ENCODE measurements at regions not wholly inside any gene's neighbourhood (a gene's known extent, or its start where the extent isn't known, plus 50 kb on each side); places are given as distances from the start of the nearest gene placed in this dataset.
"Not testable (repeated sequence)": the region's sequence is repeated elsewhere in the genome, so short reads cannot be mapped to it uniquely, and the experiment has no call there.

GRCh38 chr3:18098960-18099587 is 326.1 kb downstream of the SATB1 start:
- POLR2A ChIA-PET = no interaction called here
- Mint-ChIP-seq H3K36me3 (peaks cover 0 to 7% (median 4%) of the 10 kb centered on the region in 3 donors), H3K9me3 (peaks cover 0 to 13% (median 8%) of the 10 kb centered on the region in 9 donors), H3K27me3 (peaks cover 0 to 4% (median 0%) of the 10 kb centered on the region in 5 donors), H3K27ac (no peak overlapping the region), H3K4me1 (no peaks in the 10 kb centered on the region), H3K4me3 (no peak overlapping the region)
- ATAC-seq (no peak), DNase-seq (no peak)

GRCh38 chr3:18097989-18098388 is 327.1 kb downstream of the SATB1 start:
- ATAC-seq (no peak), DNase-seq (no peak)
- Mint-ChIP-seq H3K27me3 (peaks cover 0 to 4% (median 0%) of the 10 kb centered on the region in 5 donors), H3K27ac (no peak overlapping the region), H3K4me1 (no peaks in the 10 kb centered on the region), H3K4me3 (no peak overlapping the region), H3K9me3 (peaks cover 0 to 16% (median 8%) of the 10 kb centered on the region in 9 donors), H3K36me3 (peaks cover 0 to 7% (median 4%) of the 10 kb centered on the region in 3 donors)
- POLR2A ChIA-PET = no interaction called here

- H3K9me3 Mint-ChIP-seq = peaks cover 0 to 16% (median 7%) of the 10 kb centered on the region in 9 donors
- H3K27ac Mint-ChIP-seq = no peak overlapping the region
- POLR2A ChIA-PET = no interaction called here
- H3K36me3 Mint-ChIP-seq = peaks cover 0 to 7% (median 4%) of the 10 kb centered on the region in 3 donors
- H3K4me1 Mint-ChIP-seq = no peaks in the 10 kb centered on the region
- no peak overlapping the region for H3K4me3 Mint-ChIP-seq
- DNase-seq (no peak), ATAC-seq (no peak)
- H3K27me3 Mint-ChIP-seq = peaks cover 0 to 4% (median 0%) of the 10 kb centered on the region in 5 donors
These were observed 327.7 kb downstream of the SATB1 start for GRCh38 chr3:18097473-18097872.

GRCh38 chr3:18092726-18093125 is 332.4 kb downstream of the SATB1 start:
- peaks cover 7 to 12% (median 10%) of the 10 kb centered on the region in 4 donors for H3K4me1 Mint-ChIP-seq
- H3K36me3 Mint-ChIP-seq = peaks cover 0 to 4% (median 1%) of the 10 kb centered on the region in 3 donors
- ATAC-seq = no peak
- H3K27me3 Mint-ChIP-seq = peaks cover 0 to 4% (median 0%) of the 10 kb centered on the region in 5 donors
- DNase-seq = no peak
- POLR2A ChIA-PET = no interaction called here
- no peak overlapping the region for H3K27ac Mint-ChIP-seq
- peaks cover 0 to 14% (median 5%) of the 10 kb centered on the region in 9 donors for H3K9me3 Mint-ChIP-seq
- H3K4me3 Mint-ChIP-seq = no peak overlapping the region

GRCh38 chr3:18090377-18090776 is 334.8 kb downstream of the SATB1 start:
- no peak overlapping the region for H3K4me3 Mint-ChIP-seq
- H3K36me3 Mint-ChIP-seq = no peaks in the 10 kb centered on the region
- peaks cover 0 to under 1% (median 0%) of the 10 kb centered on the region in 5 donors for H3K27me3 Mint-ChIP-seq
- peaks cover 0 to 8% (median 0%) of the 10 kb centered on the region in 9 donors for H3K9me3 Mint-ChIP-seq
- H3K27ac Mint-ChIP-seq = no peak overlapping the region
- POLR2A ChIA-PET = no interaction called here
- ATAC-seq = no peak
- DNase-seq = no peak
- H3K4me1 Mint-ChIP-seq = peaks cover 9 to 27% (median 19%) of the 10 kb centered on the region in 4 donors

- peak overlapping the region in 3 of 10 donors; percentile 1 to 38 (median 28) for H3K27ac Mint-ChIP-seq
- no peaks in the 10 kb centered on the region for H3K9me3 Mint-ChIP-seq
- no peak overlapping the region for H3K4me3 Mint-ChIP-seq
- peak in 1 of 10 donors; percentile 2 for DNase-seq
- H3K4me1 Mint-ChIP-seq = peaks cover 9 to 30% (median 20%) of the 10 kb centered on the region in 4 donors
- ATAC-seq = peak in 1 of 2 donors; percentile 63
- H3K27me3 Mint-ChIP-seq = peaks cover 0 to 3% (median 0%) of the 10 kb centered on the region in 5 donors
- POLR2A ChIA-PET = no interaction called here
- H3K36me3 Mint-ChIP-seq = no peaks in the 10 kb centered on the region
These were observed 337.2 kb downstream of the SATB1 start for GRCh38 chr3:18087988-18088387.

GRCh38 chr3:18086760-18087159 is 338.4 kb downstream of the SATB1 start:
- peaks cover 9 to 30% (median 20%) of the 10 kb centered on the region in 4 donors for H3K4me1 Mint-ChIP-seq
- H3K27me3 Mint-ChIP-seq = peaks cover 0 to 3% (median 0%) of the 10 kb centered on the region in 5 donors
- POLR2A ChIA-PET = interaction anchor here (0.5 kb wide), 1 partner anchor 258 kb away, joined by 8 read pairs; no protein-coding TSS in a partner anchor
- no peaks in the 10 kb centered on the region for H3K9me3 Mint-ChIP-seq
- H3K4me3 Mint-ChIP-seq = no peak overlapping the region
- ATAC-seq (no peak), DNase-seq (no peak)
- no peaks in the 10 kb centered on the region for H3K36me3 Mint-ChIP-seq
- no peak overlapping the region for H3K27ac Mint-ChIP-seq

- ATAC-seq (peak in 1 of 2 donors; percentile 29), DNase-seq (no peak)
- no peak overlapping the region for H3K27ac Mint-ChIP-seq
- peaks cover 9 to 30% (median 20%) of the 10 kb centered on the region in 4 donors for H3K4me1 Mint-ChIP-seq
- no peaks in the 10 kb centered on the region for H3K36me3 Mint-ChIP-seq
- peaks cover 0 to 3% (median 0%) of the 10 kb centered on the region in 5 donors for H3K27me3 Mint-ChIP-seq
- POLR2A ChIA-PET = no interaction called here
- no peaks in the 10 kb centered on the region for H3K9me3 Mint-ChIP-seq
- peak overlapping the region in 2 of 10 donors; percentile 14 to 21 for H3K4me3 Mint-ChIP-seq
These were observed 339.1 kb downstream of the SATB1 start for GRCh38 chr3:18086078-18086477.

- Mint-ChIP-seq H3K27me3 (peaks cover 0 to 3% (median 0%) of the 10 kb centered on the region in 5 donors), H3K36me3 (no peaks in the 10 kb centered on the region), H3K9me3 (no peaks in the 10 kb centered on the region), H3K4me1 (peaks cover 9 to 30% (median 20%) of the 10 kb centered on the region in 4 donors), H3K4me3 (no peak overlapping the region), H3K27ac (peak overlapping the region in 1 of 10 donors; percentile 17)
- ATAC-seq (no peak), DNase-seq (no peak)
- POLR2A ChIA-PET = no interaction called here
These were observed 339.7 kb downstream of the SATB1 start for GRCh38 chr3:18085429-18085828.

GRCh38 chr3:18083273-18083590 is 340.8 kb upstream of the TBC1D5 start:
- peaks cover 6 to 24% (median 14%) of the 10 kb centered on the region in 4 donors for H3K4me1 Mint-ChIP-seq
- DNase-seq, H3K36me3 Mint-ChIP-seq, POLR2A ChIA-PET, H3K9me3 Mint-ChIP-seq, H3K4me3 Mint-ChIP-seq, H3K27ac Mint-ChIP-seq, H3K27me3 Mint-ChIP-seq, ATAC-seq: not testable (repeated sequence)

- no peak overlapping the region for H3K4me3 Mint-ChIP-seq
- peaks cover 0 to 3% (median 0%) of the 10 kb centered on the region in 5 donors for H3K27me3 Mint-ChIP-seq
- ATAC-seq (no peak), DNase-seq (no peak)
- H3K9me3 Mint-ChIP-seq = no peaks in the 10 kb centered on the region
- H3K27ac Mint-ChIP-seq = no peak overlapping the region
- POLR2A ChIA-PET = no interaction called here
- H3K36me3 Mint-ChIP-seq = no peaks in the 10 kb centered on the region
- H3K4me1 Mint-ChIP-seq = peaks cover 2 to 19% (median 9%) of the 10 kb centered on the region in 4 donors
These were observed 340.3 kb upstream of the TBC1D5 start for GRCh38 chr3:18082551-18083272.

- Mint-ChIP-seq H3K9me3 (no peaks in the 10 kb centered on the region), H3K4me1 (peaks cover 0 to 2% (median 1%) of the 10 kb centered on the region in 4 donors), H3K4me3 (no peak overlapping the region), H3K27me3 (peaks cover 0 to 3% (median 0%) of the 10 kb centered on the region in 5 donors), H3K36me3 (no peaks in the 10 kb centered on the region), H3K27ac (no peak overlapping the region)
- POLR2A ChIA-PET = no interaction called here
- DNase-seq (no peak), ATAC-seq (no peak)
These were observed 337.8 kb upstream of the TBC1D5 start for GRCh38 chr3:18080198-18080689.

GRCh38 chr3:18079739-18080138 is 337.3 kb upstream of the TBC1D5 start:
- no peak overlapping the region for H3K27ac Mint-ChIP-seq
- H3K4me1 Mint-ChIP-seq = peaks cover 0 to 2% (median 0%) of the 10 kb centered on the region in 4 donors
- H3K27me3 Mint-ChIP-seq = peaks cover 0 to 3% (median 0%) of the 10 kb centered on the region in 5 donors
- H3K9me3 Mint-ChIP-seq = no peaks in the 10 kb centered on the region
- ATAC-seq (no peak), DNase-seq (no peak)
- H3K4me3 Mint-ChIP-seq = no peak overlapping the region
- POLR2A ChIA-PET = no interaction called here
- H3K36me3 Mint-ChIP-seq = no peaks in the 10 kb centered on the region

Measured in naive thymus-derived CD8-positive, alpha-beta T cell (primary cell).